Epithelial cell of esophagus (primary cell): ENCODE measurements at regions not wholly inside any gene's neighbourhood (a gene's known extent, or its start where the extent isn't known, plus 50 kb on each side); places are given as distances from the start of the nearest gene placed in this dataset.

Experiments used
- DNase-seq: peaks from one replicate; pipeline ENCODE4 v3.0.0; 2010; ENCODE audit warnings: low read depth
- H3K4me3 ChIP-seq: 2 replicates; pipeline ENCODE4 v1.5.1; 2011; ENCODE audit warnings: mild to moderate bottlenecking, low read length, control low read depth
- CTCF ChIP-seq: IDR thresholded peaks from 2 replicates; pipeline ENCODE4 v1.5.1; 2011; ENCODE audit warnings: low read depth, mild to moderate bottlenecking, low read length, control low read depth, inconsistent platforms; ENCODE audit not compliant: insufficient read depth; ENCODE audit errors: missing control alignments

- no peak for TF ChIP-seq CTCF
- H3K4me3 ChIP-seq, result no peak overlapping the region
- DNase-seq, result no peak
Measured at GRCh38 chr10:78207776-78208175, 174.1 kb downstream of the RPS24 start.

GRCh38 chr10:78209970-78210369 lies 176.3 kb downstream of the RPS24 start:
- H3K4me3 ChIP-seq, result no peak overlapping the region
- no peak for DNase-seq
- TF ChIP-seq CTCF, result no peak

GRCh38 chr10:78210548-78210947 lies 176.9 kb downstream of the RPS24 start:
- H3K4me3 ChIP-seq, result no peak overlapping the region
- no peak for TF ChIP-seq CTCF
- no peak for DNase-seq

GRCh38 chr10:78210976-78211375 lies 177.3 kb downstream of the RPS24 start:
- DNase-seq, result no peak
- no peak for TF ChIP-seq CTCF
- no peak overlapping the region for H3K4me3 ChIP-seq

GRCh38 chr10:78211561-78212051 lies 177.9 kb downstream of the RPS24 start:
- peak; percentile 44 for DNase-seq
- TF ChIP-seq CTCF, result peak; percentile 61
- no peak overlapping the region for H3K4me3 ChIP-seq

DNA sequence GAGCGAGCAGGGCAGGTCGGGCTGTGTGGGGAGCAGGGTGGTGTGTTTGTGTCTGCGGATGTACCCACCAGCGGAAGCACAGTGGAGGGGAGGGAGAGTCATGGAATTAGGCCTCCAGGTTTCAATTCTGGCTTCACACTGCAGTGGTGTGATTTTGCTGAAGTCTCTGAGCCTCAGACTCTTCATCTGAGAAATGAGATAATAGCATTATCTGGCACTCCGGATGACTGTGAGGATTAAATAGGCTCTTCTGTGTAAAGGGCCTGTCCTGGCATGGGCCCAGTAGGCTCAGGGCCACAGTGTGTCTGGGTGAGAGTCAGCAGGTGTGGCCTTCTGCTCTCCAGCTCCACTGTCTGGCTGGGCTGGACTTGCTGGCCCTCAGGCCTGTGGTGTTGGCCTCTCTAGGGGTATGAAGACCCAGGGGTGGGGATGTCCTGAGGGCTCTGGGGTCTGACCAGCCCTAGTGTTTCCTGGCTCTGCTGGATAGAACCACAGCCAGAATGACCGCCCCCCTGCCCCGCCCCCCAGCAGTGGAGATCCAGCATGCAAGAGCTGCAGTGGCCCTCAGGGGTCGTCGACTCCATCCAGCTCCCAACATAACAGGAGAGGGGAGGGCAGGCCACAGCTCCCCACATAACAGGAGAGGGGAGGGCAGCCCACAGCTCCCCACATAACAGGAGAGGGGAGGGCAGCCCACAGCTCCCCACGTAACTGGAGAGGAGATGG lies 178.6 kb downstream of the RPS24 start:
- no peak overlapping the region for H3K4me3 ChIP-seq
- peak; percentile 11 for DNase-seq
- no peak for TF ChIP-seq CTCF

DNA sequence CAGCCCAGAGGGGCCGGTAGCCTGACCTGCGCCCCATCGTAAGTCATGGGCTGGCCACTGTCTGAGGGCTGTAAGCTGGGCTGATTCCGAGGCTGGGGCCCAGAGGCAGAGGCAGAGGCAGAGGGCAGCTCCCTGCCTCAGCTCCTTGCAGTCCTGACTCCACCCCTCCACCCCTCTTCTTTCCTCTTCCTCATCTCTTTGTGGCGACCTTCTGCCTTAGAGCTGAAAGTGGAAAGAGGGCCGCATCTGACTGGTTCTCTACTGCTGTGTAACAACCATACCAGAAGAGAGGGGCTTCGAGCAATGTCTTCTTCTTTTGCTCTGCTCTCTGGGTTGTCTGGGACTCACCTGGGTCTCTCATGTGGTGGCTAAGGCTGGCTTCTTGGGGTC lies 179.1 kb downstream of the RPS24 start:
- TF ChIP-seq CTCF, result no peak
- H3K4me3 ChIP-seq, result no peak overlapping the region
- DNase-seq, result no peak
